ENCODE measurements at regions not wholly inside any gene's neighbourhood (a gene's known extent, or its start where the extent isn't known, plus 50 kb on each side); places are given as distances from the start of the nearest gene placed in this dataset.

- TF ChIP-seq TAF1 (IDR thresholded peaks at IDR 0.05; ENCODE audit: low read depth, low read length), result no peak
- no peak for TF ChIP-seq POLR2AphosphoS5 (IDR thresholded peaks at IDR 0.05; ENCODE audit: low read depth, low read length)
- no peak for TF ChIP-seq POLR2A (IDR thresholded peaks at IDR 0.05; ENCODE audit: low read depth, low read length)
- TF ChIP-seq SPI1 (IDR thresholded peaks at IDR 0.05; ENCODE audit: low read depth, low read length), result no peak
- no peak for TF ChIP-seq POU2F2 (IDR thresholded peaks at IDR 0.05; ENCODE audit: low read depth, low read length)
Measured at GRCh38 chr14:22469538-22470303, 119.3 kb downstream of the DAD1 start.
